ENCODE measurements at regions not wholly inside any gene's neighbourhood (a gene's known extent, or its start where the extent isn't known, plus 50 kb on each side); places are given as distances from the start of the nearest gene placed in this dataset.
"Not testable (repeated sequence)": the region's sequence is repeated elsewhere in the genome, so short reads cannot be mapped to it uniquely, and the experiment has no call there.

DNA sequence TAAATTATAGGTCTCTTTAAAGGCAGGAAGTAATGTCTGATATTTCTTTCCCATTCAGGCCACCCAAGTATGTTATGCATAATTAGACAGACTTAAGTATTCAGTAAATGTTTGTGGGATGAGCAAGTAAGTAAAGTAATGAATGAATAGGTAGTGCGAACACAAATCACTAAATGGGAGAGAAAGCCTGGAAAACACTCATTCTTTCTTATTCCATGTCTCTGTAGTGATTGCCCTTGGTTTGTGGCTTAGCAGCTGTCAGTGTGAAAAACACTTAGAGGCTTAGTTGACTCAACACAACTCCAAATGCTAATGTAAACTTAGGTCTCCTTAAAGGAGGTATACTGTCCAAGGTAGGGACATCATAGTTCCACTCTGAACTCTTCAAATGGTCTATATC lies 182.5 kb downstream of the ZC3H11B start:
- peak; percentile 31 for DNase-seq

DNA sequence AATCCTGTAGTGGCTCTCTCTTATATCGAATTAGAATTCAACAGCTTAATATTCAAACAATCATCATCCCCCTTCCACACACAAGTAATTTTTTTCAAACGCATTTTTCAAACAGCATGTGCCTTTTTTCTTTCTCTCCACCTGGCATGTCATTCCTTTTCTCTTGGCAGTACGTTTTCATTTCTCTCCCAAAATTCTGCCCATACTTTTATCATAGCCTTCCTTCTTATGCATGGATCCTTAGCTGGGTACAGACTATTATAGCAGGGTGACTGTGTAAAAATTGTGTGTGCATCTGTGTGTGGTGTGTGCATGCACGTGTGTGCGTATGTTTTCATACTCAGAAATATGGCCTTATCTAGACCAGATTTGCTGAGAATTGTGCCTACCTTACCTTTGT lies 184.3 kb downstream of the ZC3H11B start:
- no peak for DNase-seq

DNA sequence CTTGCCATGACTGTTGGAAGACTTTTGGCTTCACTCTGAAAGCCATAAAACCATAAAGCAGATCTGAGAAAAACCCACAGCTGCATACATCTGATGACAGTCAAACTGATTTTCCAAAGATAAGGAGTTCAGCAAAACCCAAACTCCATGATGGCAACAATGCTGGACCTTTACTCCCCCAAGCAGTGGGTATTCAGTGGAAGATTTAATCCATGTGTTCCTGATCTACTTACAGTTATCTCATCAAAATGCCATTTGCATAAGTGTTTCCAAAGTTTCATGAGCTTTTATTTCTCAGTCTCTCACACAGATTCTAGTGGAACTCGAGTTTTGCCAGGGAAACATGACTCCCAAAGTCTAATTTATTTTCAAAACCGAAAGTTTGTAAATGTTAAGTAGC lies 184.9 kb downstream of the ZC3H11B start:
- DNase-seq: no peak

DNA sequence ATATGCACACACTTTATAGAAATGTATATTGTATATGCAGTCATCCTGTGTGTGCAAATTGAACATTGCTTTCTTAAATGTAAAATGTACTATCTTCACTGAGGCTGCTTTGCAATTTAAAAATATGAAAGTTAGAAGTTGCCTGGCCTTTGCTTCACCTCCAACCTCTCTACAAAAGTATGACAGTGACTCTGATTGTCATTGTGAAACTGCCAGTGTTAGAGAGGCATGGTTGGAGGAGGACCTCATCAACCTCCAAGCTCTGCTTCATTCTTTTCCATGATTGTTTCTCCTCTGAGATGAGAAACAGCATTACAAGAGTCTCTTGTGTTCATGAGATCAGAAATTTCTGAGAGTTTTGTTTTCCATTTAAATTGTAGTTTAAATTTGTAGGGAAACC lies 185.5 kb downstream of the ZC3H11B start:
- DNase-seq: peak; percentile 56

DNA sequence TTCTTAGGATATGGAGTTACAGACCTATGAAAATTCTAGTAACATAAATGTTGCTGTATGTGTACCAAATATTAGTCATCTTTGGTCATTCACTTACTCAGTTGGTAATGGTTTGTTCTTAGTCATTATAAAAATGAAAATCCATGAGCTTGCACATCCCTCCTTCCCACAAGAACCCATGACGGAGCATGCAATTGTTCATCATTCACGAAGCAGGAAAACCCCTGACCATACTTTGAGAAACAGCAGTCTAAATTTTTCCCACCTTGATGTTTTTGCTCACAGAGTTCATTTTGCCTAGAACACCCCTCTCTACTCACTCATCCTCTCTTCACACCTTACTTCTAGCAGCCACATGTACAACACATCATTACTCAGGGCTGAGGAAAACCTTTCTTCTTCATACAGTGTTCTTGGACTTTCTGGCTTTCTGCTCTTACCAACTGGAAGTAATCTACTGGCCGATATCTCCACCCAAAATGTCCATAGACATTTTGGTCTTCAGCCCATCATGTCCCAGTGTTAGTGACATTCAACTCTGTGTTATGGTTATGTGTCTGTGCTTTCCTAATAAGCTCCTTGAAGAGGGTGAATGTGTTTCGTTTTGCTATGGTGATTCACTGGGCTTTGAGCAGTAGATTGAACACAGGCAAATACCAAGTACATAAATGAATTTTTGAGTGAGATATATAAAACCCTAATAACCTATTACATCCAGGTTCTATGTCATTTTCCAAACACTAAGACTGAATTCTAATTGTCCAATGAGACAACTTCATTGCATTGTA lies 189.9 kb downstream of the ZC3H11B start:
- peak; percentile 75 for DNase-seq

DNA sequence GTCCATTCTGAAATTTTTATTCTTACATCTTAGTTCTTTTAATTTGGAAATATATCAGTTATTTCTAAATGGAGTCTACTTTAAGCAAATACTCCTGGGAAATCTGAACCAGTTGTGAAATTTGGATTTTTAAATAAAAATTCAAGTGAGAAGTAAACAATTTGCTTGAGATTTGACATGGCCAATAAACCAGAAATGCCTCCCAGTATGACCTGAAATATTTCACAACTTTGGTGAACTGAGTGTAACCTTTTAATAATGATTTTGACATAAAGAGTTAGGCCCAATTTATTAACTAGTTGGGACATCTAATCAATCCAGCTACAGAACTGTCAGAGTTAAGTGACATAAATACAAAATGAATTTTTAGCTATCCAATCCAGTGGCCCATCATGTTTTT lies 192.0 kb downstream of the ZC3H11B start:
- no peak for DNase-seq

DNA sequence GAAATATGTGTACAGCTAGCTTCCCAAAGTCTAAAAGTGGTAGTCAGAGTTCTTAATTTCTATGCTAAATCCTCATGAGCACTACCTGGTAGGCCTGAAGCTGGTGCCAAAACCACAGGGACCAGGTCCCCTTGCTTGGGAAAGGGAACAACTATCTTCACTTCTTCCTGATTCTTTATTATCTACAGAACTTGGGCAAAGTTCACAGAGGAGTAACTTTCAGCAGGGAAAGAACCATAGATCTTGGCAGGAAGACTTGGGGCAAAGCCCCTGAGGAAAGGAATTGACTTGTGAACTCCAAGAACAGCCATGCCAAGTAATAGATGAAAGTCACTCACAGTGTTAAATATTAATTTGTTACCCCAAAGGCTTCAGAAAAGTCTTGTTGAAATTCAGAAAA lies 193.0 kb downstream of the ZC3H11B start:
- no peak for DNase-seq

DNA sequence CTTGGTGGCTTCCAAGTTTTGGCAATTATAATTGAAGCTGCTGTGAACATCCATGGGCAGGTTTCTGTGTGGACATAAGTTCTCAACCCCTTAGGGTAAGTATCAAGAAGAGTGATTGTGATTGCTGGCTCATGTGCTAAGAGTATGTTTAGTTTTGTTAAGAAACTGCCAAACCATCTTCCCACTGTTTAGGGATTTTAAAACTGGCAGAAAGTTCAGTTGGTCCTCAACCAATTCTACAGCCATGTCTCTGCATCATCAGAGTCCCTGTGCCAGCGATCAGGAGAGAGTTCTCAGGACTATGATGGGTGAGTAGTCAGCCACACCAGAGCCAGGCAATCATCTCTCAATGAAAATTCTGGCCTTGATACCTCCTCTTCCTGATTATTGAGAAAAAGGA lies 193.8 kb downstream of the ZC3H11B start:
- no peak for DNase-seq

DNA sequence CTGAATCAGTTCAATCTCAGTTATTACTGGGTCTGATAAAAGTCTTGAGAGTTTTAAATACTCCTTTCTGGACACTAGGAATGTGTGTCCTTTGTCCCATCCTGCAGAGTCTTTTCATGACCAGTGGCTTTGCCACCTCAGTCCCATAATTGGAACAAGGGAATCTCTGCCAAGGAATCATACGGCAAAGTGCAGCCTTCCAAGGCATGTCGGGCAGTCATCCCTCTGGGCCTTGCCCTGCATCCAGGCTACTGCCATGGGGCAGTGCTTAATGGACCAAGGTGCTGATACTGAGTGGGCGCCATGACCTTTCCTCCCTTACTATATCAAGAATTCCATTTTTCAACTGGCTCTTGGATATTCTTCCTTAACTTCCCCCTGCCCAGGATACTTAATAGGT lies 195.3 kb downstream of the ZC3H11B start:
- DNase-seq: no peak

DNA sequence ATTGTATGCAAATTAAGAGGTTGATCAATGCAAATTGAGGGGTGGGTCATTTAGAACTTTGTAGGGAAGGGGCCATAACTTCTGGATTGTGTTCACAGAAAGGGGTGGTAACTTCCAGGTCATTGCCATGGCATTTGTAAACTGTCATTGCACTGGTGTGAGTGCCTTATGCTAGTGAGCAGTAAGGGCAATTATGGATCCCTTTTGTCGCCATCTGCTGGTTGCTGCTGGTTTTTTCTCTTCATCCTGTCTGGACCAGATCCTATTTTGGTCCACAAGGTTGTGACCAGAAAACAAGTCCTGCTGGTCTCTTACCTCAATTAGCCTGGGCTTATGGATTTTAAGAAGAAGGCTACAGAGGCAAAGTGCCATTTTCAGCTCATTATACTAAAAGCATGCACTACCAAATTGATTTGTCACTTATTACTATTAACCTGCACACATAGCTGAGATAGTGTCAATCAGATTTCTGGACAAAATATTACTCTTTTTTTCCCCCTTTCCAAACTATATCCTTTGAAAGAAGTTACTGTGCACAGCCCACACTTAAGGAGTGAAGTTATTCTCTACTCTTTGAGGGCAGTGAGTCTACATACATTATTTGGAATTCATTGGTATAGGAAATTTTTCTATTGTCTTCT lies 196.2 kb downstream of the ZC3H11B start:
- peak; percentile 68 for DNase-seq

DNA sequence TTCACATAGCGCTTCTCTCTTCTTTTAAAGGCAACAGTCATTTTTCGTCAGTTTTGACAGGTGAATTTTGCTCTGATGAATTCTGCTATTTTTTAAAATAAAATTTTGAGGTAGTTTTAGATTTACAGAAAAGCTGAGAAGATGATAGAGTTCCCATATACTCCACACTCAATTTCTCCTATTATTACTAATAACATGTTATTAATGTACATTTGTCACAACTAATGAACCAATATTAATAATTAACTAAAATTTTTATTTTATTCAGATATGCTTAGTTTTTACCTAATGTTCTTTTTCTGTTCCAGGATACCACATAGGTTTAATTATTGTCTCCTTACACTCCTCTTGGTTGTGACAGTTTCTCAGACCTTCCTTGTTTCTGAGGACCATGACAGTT lies 197.0 kb downstream of the ZC3H11B start:
- no peak for DNase-seq

DNA sequence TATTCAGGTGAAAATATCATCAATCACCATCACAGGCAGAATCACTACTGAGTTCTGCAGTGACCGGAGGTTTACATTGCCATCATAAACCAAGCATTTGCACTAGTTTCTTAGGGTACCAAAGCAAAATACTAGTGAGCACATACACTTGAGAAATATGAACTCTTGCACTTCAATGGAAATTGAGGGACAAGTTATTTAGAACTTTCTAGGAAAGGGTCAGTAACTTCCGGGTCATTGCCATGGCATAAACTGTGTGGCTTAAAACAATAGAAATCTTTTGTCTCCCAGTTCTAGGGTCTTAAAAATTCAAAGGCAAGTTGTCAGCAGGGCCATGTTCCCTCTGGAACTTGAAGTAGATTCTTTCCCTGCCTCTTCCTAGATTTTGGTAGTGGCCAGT lies 197.5 kb downstream of the ZC3H11B start:
- no peak for DNase-seq

DNA sequence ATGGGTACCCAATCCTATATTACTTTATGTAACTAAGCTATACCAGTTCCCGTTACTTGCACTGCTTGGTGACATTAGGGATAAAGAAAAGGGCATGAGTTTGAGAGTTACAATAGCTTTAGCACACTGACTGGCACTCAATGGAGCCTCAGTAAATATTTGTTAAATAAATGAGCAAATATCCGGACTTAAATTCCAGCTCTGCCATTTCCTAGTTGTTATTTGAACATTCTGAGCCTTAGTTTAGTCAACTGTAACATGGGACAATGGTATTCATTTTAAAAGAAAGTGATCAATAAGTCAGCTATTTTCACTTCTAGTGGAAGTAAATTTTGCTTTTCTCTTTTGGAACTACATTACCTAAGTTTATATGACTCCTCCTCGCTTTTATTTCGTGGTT lies 198.7 kb downstream of the ZC3H11B start:
- DNase-seq: no peak

DNA sequence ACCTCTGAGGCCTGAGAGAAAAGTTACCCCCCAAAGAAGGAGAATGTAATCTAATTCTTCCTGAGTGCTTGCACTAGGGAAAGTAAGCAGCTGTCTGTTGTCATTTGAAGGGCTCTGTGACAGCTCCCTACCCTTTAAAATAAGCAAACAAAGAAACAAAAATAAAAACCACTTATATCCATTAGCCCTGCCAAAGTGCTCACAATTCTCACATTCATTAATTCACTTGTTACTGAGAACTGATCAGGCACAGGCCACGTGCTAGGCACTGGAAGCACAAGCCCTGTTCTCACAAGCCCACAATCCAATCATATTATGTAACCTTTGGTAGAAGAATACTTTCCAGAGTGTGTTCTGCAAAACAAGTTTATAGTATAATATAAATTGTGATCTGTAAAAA lies 199.4 kb downstream of the ZC3H11B start:
- DNase-seq: no peak

DNA sequence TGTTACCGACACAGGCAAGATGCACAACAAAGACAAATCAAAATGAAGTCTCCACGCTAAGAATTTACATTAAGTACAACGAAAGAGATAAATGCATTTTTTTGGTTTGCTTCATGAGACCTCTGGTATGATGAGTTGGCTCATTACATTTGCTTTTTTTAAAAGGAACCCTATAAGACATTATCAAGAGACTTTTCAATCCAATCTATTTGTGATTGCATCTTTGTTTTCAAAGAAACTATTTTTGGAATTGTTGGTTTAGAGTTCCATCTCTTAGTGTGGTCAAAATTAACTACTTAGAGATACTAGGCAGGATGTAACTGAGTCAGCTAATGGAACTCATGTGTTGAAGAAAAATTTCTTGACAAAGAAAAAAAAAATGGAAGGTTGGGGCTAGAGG lies 200.1 kb downstream of the ZC3H11B start:
- no peak for DNase-seq

DNA sequence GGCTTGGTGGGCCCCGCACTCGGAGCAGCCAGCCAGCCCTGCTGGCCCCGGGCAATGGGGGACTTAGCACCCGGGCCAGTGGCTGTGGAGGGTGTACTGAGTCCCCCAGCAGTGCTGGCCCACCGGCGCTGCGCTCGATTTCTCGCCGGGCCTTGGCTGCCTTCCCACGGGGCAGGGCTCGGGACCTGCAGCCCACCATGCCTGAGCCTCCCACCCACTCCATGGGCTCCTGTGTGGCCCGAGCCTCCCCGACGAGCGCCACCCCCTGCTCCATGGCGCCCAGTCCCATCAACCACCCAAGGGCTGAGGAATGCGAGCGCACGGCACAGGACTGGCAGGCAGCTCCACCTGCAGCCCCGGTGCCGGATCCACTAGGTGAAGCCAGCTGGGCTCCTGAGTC lies 202.2 kb downstream of the ZC3H11B start:
- not testable (repeated sequence) for DNase-seq

DNA sequence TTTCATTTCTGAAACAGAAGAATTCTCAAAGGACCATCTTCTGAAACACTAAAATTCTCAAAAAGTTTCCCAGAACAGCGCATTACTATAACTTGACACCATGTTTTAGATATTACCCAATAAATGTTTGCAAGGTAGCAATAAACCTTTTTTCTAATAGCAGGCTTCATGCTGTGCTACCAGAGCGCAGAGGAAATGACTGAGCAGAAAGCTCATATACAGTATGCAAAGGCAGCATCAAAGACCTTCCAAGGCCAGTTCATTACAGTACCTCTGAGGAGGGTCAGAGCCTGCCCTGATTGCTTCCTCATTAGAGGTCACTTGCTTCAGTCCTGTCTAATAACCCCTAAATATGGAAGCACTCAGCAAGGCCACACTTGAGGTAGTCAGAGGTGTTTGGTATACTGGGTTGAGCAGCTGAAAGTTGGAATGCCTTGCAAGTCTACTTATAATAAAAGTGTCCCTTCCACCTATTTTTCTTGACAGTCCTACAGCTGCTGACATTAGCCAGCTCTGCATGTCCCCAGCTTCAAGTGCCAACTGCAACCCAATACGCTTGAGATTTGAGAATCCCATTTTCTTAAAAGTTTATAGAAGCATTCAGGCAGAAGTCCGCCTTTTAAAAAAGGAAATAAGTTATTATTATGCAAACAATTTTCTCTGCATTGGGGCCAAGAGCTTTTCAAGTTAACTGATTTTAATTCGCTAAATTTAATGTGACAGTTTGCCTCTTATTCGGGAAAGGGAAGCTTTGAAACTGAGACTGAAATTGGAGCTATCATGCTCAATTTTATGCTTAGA lies 207.2 kb downstream of the ZC3H11B start:
- no peak for DNase-seq

DNA sequence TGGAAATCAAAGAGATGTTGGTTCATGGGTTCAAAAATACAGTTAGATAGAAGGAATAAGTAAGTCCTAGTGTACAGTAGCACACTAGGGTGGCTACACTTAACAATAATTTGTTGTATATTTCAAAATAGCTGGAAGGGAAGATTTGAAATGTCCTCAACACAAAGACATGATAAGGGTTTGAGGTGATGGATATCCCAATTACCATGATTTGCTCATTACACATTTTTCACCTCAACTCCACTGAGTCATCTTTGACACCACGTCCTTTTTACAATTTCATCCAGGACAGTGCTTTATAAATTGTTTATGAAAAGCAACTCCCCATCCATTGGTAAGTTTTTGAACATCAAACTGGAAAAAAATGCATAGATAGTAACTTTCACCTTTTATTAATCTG lies 208.3 kb downstream of the ZC3H11B start:
- DNase-seq: no peak

DNA sequence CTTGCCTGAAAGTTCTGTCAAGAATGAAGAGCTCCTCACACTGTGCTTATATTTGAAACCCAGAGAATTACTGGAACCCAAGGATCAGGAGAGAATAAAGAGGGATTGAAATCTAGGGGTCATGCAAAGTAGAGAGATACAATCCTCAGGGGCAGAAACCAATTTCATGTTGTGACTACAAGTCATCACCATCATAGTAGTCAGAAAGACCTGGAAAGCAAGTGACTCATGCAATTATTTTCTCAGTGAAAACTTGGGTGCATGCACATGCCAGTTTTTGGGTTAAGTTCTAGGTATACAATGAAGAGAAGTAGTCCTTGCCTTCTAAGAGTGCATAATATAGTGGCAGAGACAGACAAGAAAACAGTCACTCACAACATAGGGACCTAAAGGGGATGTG lies 210.0 kb downstream of the ZC3H11B start:
- no peak for DNase-seq

DNA sequence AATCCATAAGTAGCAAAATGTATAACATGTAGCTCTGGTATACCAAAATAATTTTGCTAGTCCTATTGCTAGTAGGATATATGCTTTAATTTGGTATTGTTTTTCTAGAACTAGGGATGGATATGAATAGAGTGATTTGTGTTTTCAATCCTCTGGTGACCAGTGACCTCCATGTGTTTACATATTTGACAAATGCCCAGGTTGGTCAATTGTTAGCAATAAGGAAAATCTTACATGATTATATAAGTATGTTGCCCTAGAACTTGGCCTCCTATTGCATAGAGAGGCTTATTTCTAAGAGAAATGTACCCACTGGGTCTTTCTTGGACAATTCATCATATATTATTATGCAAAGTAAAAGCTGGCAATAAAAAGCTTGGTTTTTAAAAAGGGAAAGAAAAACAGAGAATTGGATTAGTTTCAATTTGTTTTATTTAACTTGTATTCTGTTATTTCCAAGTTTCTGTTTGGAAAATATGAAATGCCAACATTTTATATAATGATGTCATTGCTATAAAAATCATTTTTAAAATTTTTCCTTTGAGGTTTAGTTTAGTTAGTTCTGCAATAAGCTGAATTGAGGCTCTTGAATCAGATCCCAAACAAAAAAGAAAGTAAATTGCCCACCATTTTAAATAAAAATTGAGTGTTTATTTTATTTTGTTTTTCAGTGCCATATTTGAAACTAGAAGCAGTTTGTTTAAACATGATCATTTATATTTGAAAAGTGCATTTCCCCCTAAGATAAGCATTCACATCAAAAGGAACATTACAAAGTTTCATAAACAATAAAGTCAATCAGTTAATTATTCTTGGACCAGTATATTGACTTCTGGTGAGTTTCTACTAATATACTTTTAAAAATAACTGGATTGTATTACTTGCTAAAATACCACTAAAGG lies 210.9 kb downstream of the ZC3H11B start:
- no peak for DNase-seq

DNA sequence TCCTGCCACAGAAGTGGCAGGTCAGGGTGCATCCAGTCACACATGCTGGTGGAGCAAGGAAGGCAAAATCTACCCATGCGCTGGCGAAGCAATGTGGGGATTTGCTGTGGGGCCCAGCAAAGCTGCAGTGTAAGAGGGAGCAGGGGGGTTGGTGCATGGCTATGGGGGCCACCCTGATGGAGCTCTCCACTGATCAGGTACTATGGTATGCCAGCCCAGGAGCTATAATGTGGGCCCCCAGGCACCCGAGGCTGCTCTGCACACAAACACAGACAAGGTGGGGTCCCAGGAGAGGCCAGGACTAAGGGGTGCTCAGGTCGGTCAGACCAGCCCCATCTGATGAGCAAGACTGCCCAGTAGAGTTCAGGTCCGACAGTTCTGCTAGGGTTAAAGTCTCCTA lies 213.5 kb downstream of the ZC3H11B start:
- DNase-seq: no peak

DNA sequence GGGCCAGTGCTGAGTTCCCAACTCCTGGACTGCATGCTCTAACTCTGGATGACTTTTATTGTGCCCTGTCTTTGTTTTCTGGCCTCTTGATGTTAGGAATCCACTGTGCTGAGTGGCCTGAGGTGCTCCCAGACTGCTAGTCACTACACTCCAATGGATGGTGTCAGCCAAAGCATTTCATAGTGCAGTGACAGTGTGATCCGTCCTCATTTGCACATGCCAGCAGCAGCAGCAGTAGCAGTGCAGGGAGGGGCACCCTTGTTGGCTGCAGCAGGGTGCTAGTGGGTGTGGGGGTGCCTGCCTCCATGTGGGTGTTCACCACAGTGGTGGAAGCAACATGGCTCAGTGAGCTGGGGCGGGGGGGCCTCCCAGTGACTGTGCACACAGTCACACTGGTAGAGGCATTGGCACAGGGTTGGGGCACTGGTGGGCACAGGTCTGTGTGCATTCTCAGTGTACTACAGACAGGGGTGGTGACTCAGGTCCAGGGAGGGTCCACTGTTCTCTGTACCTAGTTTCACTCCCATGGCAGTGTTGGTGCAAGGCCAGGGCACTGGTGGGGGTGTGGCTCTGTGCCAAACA lies 214.0 kb downstream of the ZC3H11B start:
- no peak for DNase-seq

DNA sequence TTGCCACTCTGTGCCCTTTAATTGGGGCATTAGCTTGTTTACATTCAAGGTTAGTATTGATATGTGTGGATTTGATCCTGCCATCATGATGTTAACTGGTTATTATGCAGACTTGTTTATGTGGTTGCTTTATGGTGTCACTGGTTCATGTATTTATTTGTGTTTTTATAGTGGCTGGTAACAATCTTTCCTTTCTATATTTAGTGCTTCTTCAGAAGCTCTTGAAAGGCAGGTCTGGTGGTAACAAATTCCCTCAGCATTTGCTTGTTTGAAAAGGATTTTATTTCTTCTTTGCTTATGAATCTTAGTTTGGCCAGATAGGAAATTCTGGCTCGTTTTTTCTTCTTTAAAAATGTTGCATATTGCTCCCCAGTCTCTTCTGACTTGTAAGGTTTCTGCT lies 215.4 kb downstream of the ZC3H11B start:
- DNase-seq: no peak
